ENCODE measurements at regions not wholly inside any gene's neighbourhood (a gene's known extent, or its start where the extent isn't known, plus 50 kb on each side); places are given as distances from the start of the nearest gene placed in this dataset.

- no TSS peak for BruUV-seq (replicated peaks)
- Histone ChIP-seq H3K27me3 (replicated peaks; ENCODE audit: insufficient read depth, low read depth, low read length, poor library complexity) (no peaks in the 10 kb centered on the region), H3K9me3 (ENCODE audit: low read depth, low read length, poor library complexity, severe bottlenecking) (peaks cover 14% of the 10 kb centered on the region), H3K27ac (ENCODE audit: low read depth, low read length, poor library complexity, severe bottlenecking) (no peak overlapping the region), H3K36me3 (ENCODE audit: insufficient read depth, low read length, poor library complexity, severe bottlenecking) (no peaks in the 10 kb centered on the region), H3K4me1 (ENCODE audit: insufficient read depth, low read length, poor library complexity, severe bottlenecking) (no peaks in the 10 kb centered on the region), H3K4me3 (ENCODE audit: low read depth, low read length, poor library complexity, severe bottlenecking) (no peak overlapping the region)
- intact Hi-C loops (cut with micrococcal nuclease; ENCODE audit: unreplicated experiment), result no loop called here
- no peak for DNase-seq (ENCODE audit: low spot score)
- TF ChIP-seq CTCF (conservative IDR thresholded peaks at IDR 0.05; ENCODE audit: low read depth, low read length), result no peak
- TF ChIP-seq EZH2 (IDR thresholded peaks at IDR 0.05; ENCODE audit: borderline replicate concordance, low read depth, low read length, poor library complexity, severe bottlenecking), result no peak
- POLR2A ChIA-PET (ENCODE audit: low non-redundant PET), result no interaction called here
- CTCF ChIA-PET, result no interaction called here
Observed at GRCh38 chr15:87196498-87196897, 1060.0 kb downstream of the NTRK3 start.

DNA sequence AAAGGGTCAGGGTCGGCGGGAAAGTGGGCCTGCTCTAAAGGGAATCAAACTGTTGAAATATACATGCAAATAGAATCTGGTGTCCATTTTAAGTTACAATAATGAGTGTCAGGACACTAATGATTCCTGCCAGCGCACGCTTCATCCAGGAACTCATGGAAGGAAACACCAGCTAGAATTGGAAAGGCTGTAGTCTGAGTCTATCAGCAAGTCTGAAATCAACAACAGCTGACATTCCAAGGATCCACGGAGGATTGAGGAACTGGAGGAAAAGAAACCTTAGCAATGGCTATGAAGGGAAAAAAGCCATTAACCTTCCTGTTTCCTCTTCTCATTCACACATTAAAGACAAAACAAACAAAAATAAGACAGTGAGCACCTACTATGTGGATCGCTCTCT lies 1063.1 kb downstream of the NTRK3 start:
- TF ChIP-seq CTCF (conservative IDR thresholded peaks at IDR 0.05; ENCODE audit: low read depth, low read length) (no peak), EZH2 (IDR thresholded peaks at IDR 0.05; ENCODE audit: borderline replicate concordance, low read depth, low read length, poor library complexity, severe bottlenecking) (no peak)
- intact Hi-C loops (cut with micrococcal nuclease; ENCODE audit: unreplicated experiment), result no loop called here
- CTCF ChIA-PET, result no interaction called here
- no peak overlapping the region for H3K4me3 ChIP-seq (ENCODE audit: low read depth, low read length, poor library complexity, severe bottlenecking)
- peaks cover 25% of the 10 kb centered on the region for H3K9me3 ChIP-seq (ENCODE audit: low read depth, low read length, poor library complexity, severe bottlenecking)
- no peaks in the 10 kb centered on the region for H3K36me3 ChIP-seq (ENCODE audit: insufficient read depth, low read length, poor library complexity, severe bottlenecking)
- no TSS peak for BruUV-seq (replicated peaks)
- no peaks in the 10 kb centered on the region for H3K4me1 ChIP-seq (ENCODE audit: insufficient read depth, low read length, poor library complexity, severe bottlenecking)
- DNase-seq (ENCODE audit: low spot score), result no peak
- no peak overlapping the region for H3K27ac ChIP-seq (ENCODE audit: low read depth, low read length, poor library complexity, severe bottlenecking)
- no peaks in the 10 kb centered on the region for H3K27me3 ChIP-seq (replicated peaks; ENCODE audit: insufficient read depth, low read depth, low read length, poor library complexity)
- POLR2A ChIA-PET (ENCODE audit: low non-redundant PET), result no interaction called here

- intact Hi-C loops (cut with micrococcal nuclease; ENCODE audit: unreplicated experiment), result no loop called here
- no peak overlapping the region for H3K4me3 ChIP-seq (ENCODE audit: low read depth, low read length, poor library complexity, severe bottlenecking)
- ChIA-PET CTCF (no interaction called here), POLR2A (ENCODE audit: low non-redundant PET) (no interaction called here)
- no peak for DNase-seq (ENCODE audit: low spot score)
- no peak overlapping the region for H3K27ac ChIP-seq (ENCODE audit: low read depth, low read length, poor library complexity, severe bottlenecking)
- TF ChIP-seq EZH2 (IDR thresholded peaks at IDR 0.05; ENCODE audit: borderline replicate concordance, low read depth, low read length, poor library complexity, severe bottlenecking) (no peak), CTCF (conservative IDR thresholded peaks at IDR 0.05; ENCODE audit: low read depth, low read length) (no peak)
- peaks cover 43% of the 10 kb centered on the region for H3K9me3 ChIP-seq (ENCODE audit: low read depth, low read length, poor library complexity, severe bottlenecking)
- H3K36me3 ChIP-seq (ENCODE audit: insufficient read depth, low read length, poor library complexity, severe bottlenecking), result no peaks in the 10 kb centered on the region
- BruUV-seq (replicated peaks), result no TSS peak
- H3K4me1 ChIP-seq (ENCODE audit: insufficient read depth, low read length, poor library complexity, severe bottlenecking), result no peaks in the 10 kb centered on the region
- no peaks in the 10 kb centered on the region for H3K27me3 ChIP-seq (replicated peaks; ENCODE audit: insufficient read depth, low read depth, low read length, poor library complexity)
Observed at GRCh38 chr15:87167706-87168105, 1088.0 kb downstream of the AGBL1 start.

All from A673 (cell line).